Endothelial cell of umbilical vein (primary cell): ENCODE measurements at regions not wholly inside any gene's neighbourhood (a gene's known extent, or its start where the extent isn't known, plus 50 kb on each side); places are given as distances from the start of the nearest gene placed in this dataset.

Experiments
- BruUV-seq: library from RNA; stranded (reverse); fragments of 400-500 nt; replicated peaks from 2 replicates; lab custom pipeline; 2021; lab: Mats Ljungman, UMichigan
- CTCF ChIA-PET: fragments of 300-600, 350-600 bp; sonication (Branson Sonifier 250); formaldehyde crosslinking; loops from one replicate; lab custom pipeline; 2021; ENCODE audit warnings: antibody characterized with exemption, inconsistent platforms; lab: Charles Lee
- POLR2A ChIA-PET: fragments of 300-600, 350-600 bp; sonication (Branson Sonifier 250); formaldehyde crosslinking; loops from one replicate; lab custom pipeline; 2021; ENCODE audit warnings: antibody characterized with exemption, inconsistent platforms; lab: Charles Lee
- DNase-seq: peaks from one replicate; pipeline ENCODE4 v3.0.0-alpha.2; 2011; ENCODE audit warnings: low read depth, low spot score
- FAIRE-seq: peaks from 2 replicates; lab custom pipeline; 2011; peaks lifted over from hg19 to GRCh38; lab: Jason Lieb, UNC
- H2AFZ ChIP-seq: 2 replicates; pipeline ENCODE4 v1.6.0; 2012; ENCODE audit warnings: low read depth, low read length, control low read depth, inconsistent platforms
- H3K27ac ChIP-seq: 2 replicates; pipeline ENCODE4 v1.5.1; 2011; ENCODE audit warnings: low read depth, mild to moderate bottlenecking, control low read depth, low read length, moderate library complexity; ENCODE audit not compliant: insufficient read depth
- H3K27me3 ChIP-seq, 2 experiments: 2 replicates each; pipeline versions ENCODE4 v1.6.0 to v1.6.1; 2011; ENCODE audit warnings: low read length in 2 of 2, mixed read lengths in 1 of 2; ENCODE audit not compliant: control insufficient read depth in 2 of 2, insufficient read depth in 2 of 2
- H3K36me3 ChIP-seq, 2 experiments: 2 replicates in 1 of 2; 3 replicates in 1 of 2; pipeline ENCODE4 v1.5.1; 2011; ENCODE audit warnings: low read length in 2 of 2, mild to moderate bottlenecking in 1 of 2, moderate library complexity in 1 of 2; ENCODE audit not compliant: control insufficient read depth in 2 of 2, insufficient read depth in 2 of 2; ENCODE audit errors: extremely low read depth in 1 of 2
- H3K4me1 ChIP-seq: 3 replicates; pipeline ENCODE4 v1.5.1; 2011; ENCODE audit warnings: mild to moderate bottlenecking, low read length; ENCODE audit not compliant: control insufficient read depth, insufficient read depth; ENCODE audit errors: extremely low read depth
- H3K4me2 ChIP-seq: 2 replicates; pipeline ENCODE4 v1.6.1; 2011; ENCODE audit warnings: low read length, control low read depth, mixed read lengths; ENCODE audit not compliant: insufficient read depth
- H3K4me3 ChIP-seq, 3 experiments: fragments of 200-600 bp in 1 of 3; sonication (generic), shearing (Covaris generic) in 1 of 3; replicated peaks in 1 of 3; 2 replicates each; pipeline ENCODE4 v1.5.1; 2011 to 2016; ENCODE audit warnings: control low read depth in 3 of 3, low read length in 3 of 3, mild to moderate bottlenecking in 2 of 3, inconsistent platforms in 1 of 3, low read depth in 1 of 3, moderate library complexity in 1 of 3; ENCODE audit not compliant: insufficient read depth in 1 of 3
- H3K79me2 ChIP-seq: 2 replicates; pipeline ENCODE4 v1.6.0; 2012; ENCODE audit warnings: low read length, inconsistent platforms; ENCODE audit not compliant: control insufficient read depth, insufficient read depth
- H3K9ac ChIP-seq: replicated peaks from 2 replicates; pipeline ENCODE3; 2011; ENCODE audit warnings: low read length, control low read depth; ENCODE audit not compliant: insufficient read depth; ENCODE audit errors: extremely low read depth
- H3K9me1 ChIP-seq: replicated peaks from 3 replicates; pipeline ENCODE4 v1.6.0; 2011; ENCODE audit warnings: mild to moderate bottlenecking, low read length; ENCODE audit not compliant: control insufficient read depth, insufficient read depth; ENCODE audit errors: extremely low read depth
- H3K9me3 ChIP-seq: replicated peaks from 2 replicates; pipeline ENCODE4 v1.5.1; 2012; ENCODE audit warnings: low read length, inconsistent platforms; ENCODE audit not compliant: control insufficient read depth, insufficient read depth
- H4K20me1 ChIP-seq: replicated peaks from 2 replicates; pipeline ENCODE3; 2011; ENCODE audit warnings: mild to moderate bottlenecking, low read length; ENCODE audit not compliant: control insufficient read depth, insufficient read depth; ENCODE audit errors: extremely low read depth
- EZH2 ChIP-seq: IDR thresholded peaks from 2 replicates; pipeline ENCODE4 v1.6.1; 2012; ENCODE audit warnings: borderline replicate concordance, low read depth, mild to moderate bottlenecking, moderate library complexity, low read length, inconsistent platforms; ENCODE audit not compliant: severe bottlenecking
- FOS ChIP-seq: IDR thresholded peaks from 2 replicates; pipeline ENCODE4 v1.6.1; 2011; ENCODE audit warnings: mild to moderate bottlenecking, low read length, moderate library complexity, borderline replicate concordance; ENCODE audit not compliant: insufficient read depth
- GATA2 ChIP-seq: IDR thresholded peaks from 2 replicates; pipeline ENCODE4 v1.7.0; 2011; ENCODE audit warnings: low read depth, mild to moderate bottlenecking, moderate library complexity, mixed read lengths, low read length; ENCODE audit not compliant: insufficient read length, insufficient read depth
- JUN ChIP-seq: IDR thresholded peaks from 2 replicates; pipeline ENCODE4 v1.6.1; 2011; ENCODE audit warnings: borderline replicate concordance, low read depth; ENCODE audit not compliant: insufficient read length, insufficient read depth
- MYC ChIP-seq: IDR thresholded peaks from one replicate; pipeline ENCODE4 v1.6.1; 2011; ENCODE audit warnings: mild to moderate bottlenecking, low read depth, low read length
- POLR2A ChIP-seq: IDR thresholded peaks from 2 replicates; pipeline ENCODE4 v1.6.1; 2012; ENCODE audit warnings: low read depth, mild to moderate bottlenecking, control low read depth, low read length
- POLR2AphosphoS5 ChIP-seq: IDR thresholded peaks from 2 replicates; pipeline ENCODE4 v1.6.1; 2012; ENCODE audit warnings: low read depth, mild to moderate bottlenecking, control low read depth, low read length, moderate library complexity; ENCODE audit not compliant: insufficient read depth
- dilution Hi-C: fragments of 300-500 bp; cut with MboI; formaldehyde crosslinking; loops from one replicate; pipeline ENCODE4 v1.15.0; 2019; ENCODE audit warnings: low sequenced_read_pairs; ENCODE audit not compliant: extremely low pct_ligation_motif_present
- intact Hi-C: fragments of 100-400 bp; cut with micrococcal nuclease; formaldehyde crosslinking; loops from one replicate; pipeline ENCODE4 v1.10.0; 2022
- TF ChIP-seq, protein P1 (sequence below), 2 donors: IDR thresholded peaks; 1 replicate in 1 of 2; 2 replicates in 1 of 2; pipeline ENCODE4 v1.5.1; 2011; ENCODE audit warnings: low read length in 2 of 2, mild to moderate bottlenecking in 2 of 2, moderate library complexity in 2 of 2, control low read depth in 1 of 2, inconsistent platforms in 1 of 2, low read depth in 1 of 2; ENCODE audit not compliant: insufficient read depth in 1 of 2; ENCODE audit errors: extremely low read depth in 1 of 2
- TF ChIP-seq, protein P2 (sequence below): IDR thresholded peaks from 2 replicates; pipeline ENCODE4 v1.6.1; 2011; ENCODE audit not compliant: insufficient read depth, insufficient read length

- dilution Hi-C loops = no loop called here
Measured at GRCh38 chr10:32142646-32143045, 86.4 kb upstream of the KIF5B start.

More at GRCh38 chr10:32142646-32143045, 86.4 kb upstream of the KIF5B start:
- Histone ChIP-seq H3K4me1 (peaks cover 24% of the 10 kb centered on the region), H3K9me1 (no peaks in the 10 kb centered on the region), H2AFZ (no peak overlapping the region), H3K9me3 (no peaks in the 10 kb centered on the region), H4K20me1 (no peaks in the 10 kb centered on the region), H3K79me2 (no peaks in the 10 kb centered on the region), H3K36me3 (no peaks in the 10 kb centered on the region), H3K27ac (no peak overlapping the region), H3K4me2 (no peak overlapping the region), H3K9ac (no peak overlapping the region), H3K27me3 (no peaks in the 10 kb centered on the region), H3K4me3 (no peak overlapping the region)
- TF ChIP-seq EZH2 = no peak
- TF ChIP-seq MYC = no peak
- TF ChIP-seq, protein P1, sequence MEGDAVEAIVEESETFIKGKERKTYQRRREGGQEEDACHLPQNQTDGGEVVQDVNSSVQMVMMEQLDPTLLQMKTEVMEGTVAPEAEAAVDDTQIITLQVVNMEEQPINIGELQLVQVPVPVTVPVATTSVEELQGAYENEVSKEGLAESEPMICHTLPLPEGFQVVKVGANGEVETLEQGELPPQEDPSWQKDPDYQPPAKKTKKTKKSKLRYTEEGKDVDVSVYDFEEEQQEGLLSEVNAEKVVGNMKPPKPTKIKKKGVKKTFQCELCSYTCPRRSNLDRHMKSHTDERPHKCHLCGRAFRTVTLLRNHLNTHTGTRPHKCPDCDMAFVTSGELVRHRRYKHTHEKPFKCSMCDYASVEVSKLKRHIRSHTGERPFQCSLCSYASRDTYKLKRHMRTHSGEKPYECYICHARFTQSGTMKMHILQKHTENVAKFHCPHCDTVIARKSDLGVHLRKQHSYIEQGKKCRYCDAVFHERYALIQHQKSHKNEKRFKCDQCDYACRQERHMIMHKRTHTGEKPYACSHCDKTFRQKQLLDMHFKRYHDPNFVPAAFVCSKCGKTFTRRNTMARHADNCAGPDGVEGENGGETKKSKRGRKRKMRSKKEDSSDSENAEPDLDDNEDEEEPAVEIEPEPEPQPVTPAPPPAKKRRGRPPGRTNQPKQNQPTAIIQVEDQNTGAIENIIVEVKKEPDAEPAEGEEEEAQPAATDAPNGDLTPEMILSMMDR (IDR thresholded peaks at IDR 0.05; ENCODE audit: extremely low read depth in 1 of 2, insufficient read depth in 1 of 2, low read depth in 1 of 2, low read length in 2 of 2) = no peak
- no peak for TF ChIP-seq GATA2
- TF ChIP-seq, protein P2, sequence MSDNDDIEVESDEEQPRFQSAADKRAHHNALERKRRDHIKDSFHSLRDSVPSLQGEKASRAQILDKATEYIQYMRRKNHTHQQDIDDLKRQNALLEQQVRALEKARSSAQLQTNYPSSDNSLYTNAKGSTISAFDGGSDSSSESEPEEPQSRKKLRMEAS = no peak
- no peak for TF ChIP-seq POLR2A
- TF ChIP-seq JUN = no peak
- no peak for TF ChIP-seq POLR2AphosphoS5
- no peak for TF ChIP-seq FOS
- BruUV-seq = no TSS peak
- CTCF ChIA-PET = interaction anchor here (1.0 to 1.5 kb wide), 2 partner anchors 14 to 24 kb away, joined by 3 to 4 read pairs; no protein-coding TSS in a partner anchor
- intact Hi-C loops = loop anchor here (10.0 kb wide), 1 partner anchor 1222 kb away; no protein-coding TSS in a partner anchor
- DNase-seq = no peak
- FAIRE-seq = no peak
- POLR2A ChIA-PET = no interaction called here
